ENCODE measurements at regions not wholly inside any gene's neighbourhood (a gene's known extent, or its start where the extent isn't known, plus 50 kb on each side); places are given as distances from the start of the nearest gene placed in this dataset.

DNA sequence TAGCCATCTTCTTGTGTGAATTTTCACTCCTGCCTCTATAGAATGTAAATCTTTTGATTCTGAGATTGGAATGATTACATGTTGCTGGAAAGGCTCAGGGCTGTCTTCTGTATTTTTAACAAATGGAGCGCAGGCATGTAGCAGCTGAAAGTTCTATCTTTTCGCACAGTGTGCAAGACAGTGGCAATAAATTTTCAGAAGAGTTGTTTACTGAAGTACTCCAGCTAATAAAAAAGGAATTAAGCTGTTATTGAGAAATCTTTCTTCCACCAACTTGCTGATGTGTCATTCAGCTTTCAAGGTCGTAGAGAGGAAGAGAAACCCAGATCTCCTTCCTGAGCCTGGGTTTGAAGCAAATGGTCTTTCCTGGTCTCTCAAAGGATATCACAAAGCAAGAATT, 122.0 kb upstream of the PUDP start:
- DNase-seq, result no peak

DNA sequence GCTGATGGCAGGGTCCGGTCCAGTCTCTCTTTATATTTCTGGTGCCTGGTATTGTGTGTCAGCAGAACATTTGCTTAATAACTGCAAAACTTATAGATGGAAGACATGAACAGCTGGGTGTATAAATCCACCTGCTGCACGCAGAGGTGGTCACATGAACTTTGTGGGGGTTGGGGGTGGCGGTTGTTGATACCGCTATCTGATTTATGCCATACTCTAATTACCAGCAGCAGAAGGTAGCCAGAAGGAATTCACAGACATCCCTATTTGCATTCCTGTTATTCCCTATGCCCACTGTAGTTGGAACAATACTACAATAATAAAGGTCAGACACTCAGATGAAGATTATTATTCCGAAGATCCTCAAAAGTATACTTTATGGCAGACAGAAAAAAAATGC, 121.6 kb upstream of the PUDP start:
- no peak for DNase-seq

DNA sequence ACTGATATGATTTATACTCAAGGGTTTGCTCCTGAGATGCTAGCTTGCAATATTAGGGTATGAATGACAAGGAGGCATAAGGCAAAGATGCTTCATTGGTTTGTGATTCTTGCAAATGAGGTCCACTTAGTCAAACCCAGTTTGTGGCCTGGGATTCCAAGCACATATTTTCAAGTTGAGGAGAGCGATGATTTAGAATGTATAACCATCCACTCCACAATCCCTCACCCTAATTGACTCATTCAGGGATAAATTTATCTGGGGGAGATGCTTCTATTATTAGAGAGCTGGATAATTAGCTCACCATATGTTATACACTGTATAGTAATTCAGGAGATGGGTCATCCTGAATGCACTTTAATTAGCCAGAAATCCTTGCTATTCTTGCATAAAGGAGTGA, 118.3 kb upstream of the PUDP start:
- no peak for DNase-seq

DNA sequence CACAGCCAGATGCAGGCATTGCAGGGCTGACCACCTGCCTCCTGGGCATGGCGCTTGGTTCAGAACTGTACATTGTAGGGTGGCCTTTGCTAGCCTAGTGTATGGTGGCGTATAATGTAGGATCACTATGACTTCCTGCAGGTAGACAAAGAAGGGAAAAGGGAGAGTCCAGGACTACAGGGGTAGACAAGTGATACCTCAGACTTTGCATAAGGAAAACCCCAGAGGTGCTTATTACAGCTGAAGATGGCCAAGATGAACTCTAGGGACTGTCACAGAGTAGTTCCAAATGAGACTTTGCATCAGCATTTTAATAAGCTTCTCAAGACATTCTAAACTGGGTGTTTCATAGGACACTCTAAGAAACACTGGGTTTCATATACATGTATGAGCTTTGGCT, 116.4 kb upstream of the PUDP start:
- DNase-seq, result no peak

DNA sequence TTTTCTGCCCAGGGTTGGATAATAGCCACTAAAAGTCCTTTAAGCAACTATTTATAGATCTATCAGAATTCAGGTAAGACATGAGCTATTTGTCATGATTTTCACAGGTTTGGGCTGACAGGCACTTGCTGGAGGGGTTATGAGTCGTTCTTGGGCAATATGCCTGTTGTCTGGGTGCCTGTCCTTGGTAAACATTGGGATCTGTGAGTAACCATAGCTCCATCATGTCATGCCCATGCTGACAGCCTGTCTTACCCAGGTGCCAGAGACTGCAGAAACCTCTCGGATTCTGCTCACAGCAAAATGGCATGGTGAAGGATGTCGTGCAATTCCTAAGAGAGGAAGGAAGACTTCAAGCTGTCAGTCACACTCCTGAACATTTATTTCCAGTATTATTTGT, 116.0 kb upstream of the PUDP start:
- DNase-seq, result no peak

DNA sequence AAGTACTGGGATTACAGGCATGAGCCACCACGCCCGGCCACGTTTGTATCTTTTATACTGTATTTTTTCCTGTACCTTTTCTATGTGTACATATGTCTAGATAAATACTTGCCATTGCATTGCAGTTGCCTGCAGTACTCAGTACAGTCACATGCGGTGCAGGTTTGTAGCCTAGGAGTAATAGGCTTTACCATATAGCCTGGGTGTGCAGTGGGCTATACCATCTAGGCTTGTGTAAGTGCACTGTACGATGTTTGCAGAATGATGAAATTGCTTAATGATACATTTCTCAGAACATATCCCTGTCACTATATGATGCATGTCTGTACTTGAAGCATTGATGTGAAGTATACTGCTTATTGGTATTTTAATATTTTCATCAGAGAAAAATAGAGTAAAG, 115.4 kb upstream of the PUDP start:
- no peak for DNase-seq

DNA sequence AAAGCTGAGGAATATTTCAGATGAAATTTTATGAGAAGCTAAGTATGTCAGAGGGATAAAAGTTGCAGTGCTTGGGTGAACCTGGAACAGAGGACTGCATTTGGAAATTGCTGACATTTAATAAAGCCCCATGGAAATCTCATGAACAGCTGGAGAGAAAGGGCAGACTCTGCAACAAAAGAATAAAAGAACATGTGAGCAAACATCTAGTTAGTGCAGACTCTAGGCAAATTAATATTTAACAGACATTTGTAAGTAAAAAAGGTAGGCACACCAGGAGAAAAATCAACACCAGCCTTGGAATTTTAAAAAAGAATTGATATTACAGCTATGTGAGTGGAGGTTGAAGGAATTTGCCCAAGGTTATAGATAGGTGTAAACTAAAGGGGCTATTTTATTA, 114.6 kb upstream of the PUDP start:
- DNase-seq, result no peak

DNA sequence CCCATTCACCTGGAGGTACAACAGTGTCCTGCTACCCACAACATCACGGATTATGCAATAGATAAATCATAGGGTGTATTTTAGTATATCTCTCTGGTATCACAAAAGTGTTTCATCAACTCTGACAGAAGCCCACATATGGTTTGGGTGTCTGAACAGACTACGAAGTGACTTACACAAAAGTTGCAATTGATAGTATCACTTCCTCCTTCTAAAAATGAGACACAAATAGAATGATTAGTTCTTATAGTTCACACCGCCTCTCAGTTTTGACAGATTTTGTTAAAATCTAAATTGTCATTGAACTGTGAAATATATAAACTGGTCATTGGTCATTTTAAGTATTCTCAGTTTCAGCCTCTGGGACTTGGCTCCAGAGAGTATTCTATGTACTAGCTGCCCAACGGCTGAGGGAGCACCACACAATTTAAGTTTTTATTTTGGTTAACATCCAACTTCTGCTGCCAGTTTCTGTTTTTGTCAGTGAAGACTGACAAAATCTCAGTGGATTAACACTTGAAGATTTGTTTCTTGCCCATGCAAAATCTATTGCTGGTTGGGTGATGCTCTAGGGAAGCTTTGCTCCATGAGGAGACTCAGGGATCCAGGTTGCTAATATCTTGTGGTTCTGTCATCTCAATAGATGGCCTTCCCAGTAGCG, 113.8 kb upstream of the PUDP start:
- no peak for DNase-seq

DNA sequence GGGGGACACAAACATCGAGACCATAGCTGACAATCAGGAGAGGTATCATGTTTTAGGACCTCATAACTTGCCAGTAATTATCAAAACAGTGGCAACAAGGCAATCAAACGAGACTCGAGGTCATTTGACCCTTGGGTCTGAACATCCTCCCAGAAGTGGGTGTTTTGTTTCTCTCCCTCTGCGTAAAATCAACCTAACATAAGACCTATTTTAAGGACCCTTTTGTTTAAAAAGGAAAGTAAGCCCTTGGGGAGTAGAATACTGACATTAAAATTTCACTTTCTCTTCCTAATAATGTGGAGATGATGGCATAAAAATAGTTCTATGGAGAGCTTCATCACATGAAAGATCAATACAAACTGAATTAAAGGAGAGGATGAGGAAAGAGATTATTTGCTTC, 106.2 kb upstream of the PUDP start:
- DNase-seq, result no peak

DNA sequence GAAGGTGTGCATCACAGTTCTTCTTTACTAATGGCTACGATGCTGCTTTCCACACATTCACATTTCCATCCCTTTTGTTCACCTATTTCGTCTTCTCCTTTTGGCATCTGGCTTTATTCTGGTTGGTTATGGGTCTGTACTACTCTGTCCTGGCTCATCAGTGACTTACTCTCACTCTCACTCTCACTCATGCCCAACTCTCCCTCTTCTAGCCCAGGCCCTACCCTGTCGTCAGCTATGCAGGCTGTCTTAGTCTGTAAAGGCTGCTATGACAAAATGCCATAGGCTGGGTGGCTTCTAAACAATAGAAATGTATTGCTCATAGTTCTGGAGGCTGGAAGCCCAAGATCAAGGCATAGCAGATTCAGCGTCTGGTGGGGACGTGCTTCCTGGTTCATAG, 105.6 kb upstream of the PUDP start:
- DNase-seq, result no peak

DNA sequence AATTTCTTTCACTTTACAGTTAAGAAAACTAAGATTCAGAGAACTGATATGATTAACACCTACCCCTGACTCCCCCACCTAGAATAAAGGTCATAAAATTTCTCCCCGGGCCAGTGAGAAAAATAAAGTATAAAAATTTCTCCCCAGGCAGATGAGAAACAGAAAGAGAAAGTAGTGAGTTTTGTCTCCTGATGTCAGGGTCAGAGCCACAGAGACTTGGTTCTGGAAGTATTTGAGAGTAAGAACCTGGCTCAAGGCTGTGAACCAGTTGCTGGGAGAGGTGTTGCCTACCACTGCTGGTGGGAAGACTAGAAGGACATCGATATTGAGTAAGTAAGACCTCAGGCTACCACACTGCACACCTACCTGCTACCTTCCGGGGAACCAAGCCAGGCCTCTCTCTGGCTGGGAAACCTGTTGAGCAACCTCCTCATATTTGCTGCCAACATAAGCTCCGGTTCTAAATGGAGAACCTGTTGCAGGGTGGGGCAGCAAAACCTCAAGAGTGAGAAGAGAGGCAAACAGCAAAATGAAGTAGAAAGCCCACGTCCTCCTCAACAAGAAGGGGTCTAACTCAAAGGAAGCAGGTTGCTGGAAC, 104.2 kb upstream of the PUDP start:
- no peak for DNase-seq

DNA sequence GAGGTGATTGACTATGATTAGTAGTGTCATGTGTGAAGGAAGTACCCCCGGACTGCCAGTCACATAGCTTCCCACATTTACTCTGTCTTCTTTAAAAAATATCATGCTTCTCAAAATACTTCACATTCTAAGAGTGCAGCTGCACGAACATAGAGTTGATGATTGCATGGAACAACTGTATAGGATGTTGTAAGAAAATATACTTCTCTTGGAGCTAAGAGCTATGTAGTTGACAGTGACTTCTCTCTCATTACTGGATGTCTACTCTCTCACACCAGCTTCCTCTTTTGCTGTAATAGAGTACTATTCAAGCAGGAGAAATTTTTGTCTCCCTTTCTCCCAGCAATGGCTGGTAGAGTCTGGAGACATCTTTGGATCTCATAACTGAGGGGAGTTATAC, 99.4 kb upstream of the PUDP start:
- no peak for DNase-seq

DNA sequence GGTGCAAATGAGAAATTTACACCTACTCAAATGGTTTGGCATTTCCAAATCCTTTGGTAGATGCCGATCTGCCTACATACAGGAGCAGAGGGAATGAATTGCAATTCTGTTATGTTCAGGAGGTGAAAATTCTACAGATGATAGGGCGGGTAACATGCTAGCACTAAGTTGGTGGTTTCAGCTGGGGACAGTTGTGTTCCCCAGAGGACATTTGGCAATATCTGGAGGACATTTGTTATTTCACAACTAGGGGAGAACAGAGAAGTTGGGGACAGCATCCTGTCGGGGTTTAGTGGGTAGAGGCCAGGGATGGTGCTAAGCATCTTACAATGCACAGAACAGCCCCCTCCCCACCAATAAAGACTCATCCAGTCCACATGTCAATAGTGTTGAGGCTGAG, 96.5 kb upstream of the PUDP start:
- DNase-seq, result no peak

DNA sequence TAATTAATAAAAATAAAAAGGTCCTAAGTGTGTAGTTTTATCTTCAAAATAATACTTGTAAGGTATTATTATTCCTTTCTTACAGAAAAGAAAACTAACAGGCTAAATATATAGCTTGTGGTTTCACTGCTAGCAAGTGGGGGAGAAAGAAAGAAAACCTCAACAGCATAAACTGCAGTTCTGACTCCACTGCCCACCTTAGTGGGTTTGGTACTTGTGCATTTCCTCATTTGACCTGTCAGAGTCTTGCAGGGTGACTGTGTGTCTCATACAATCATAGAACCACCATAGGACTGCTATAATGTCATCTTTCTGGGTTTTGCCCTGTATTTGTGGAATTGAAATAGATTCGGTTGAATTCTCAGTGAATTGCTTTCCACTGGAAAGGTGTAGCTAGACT, 94.7 kb upstream of the PUDP start:
- no peak for DNase-seq

DNA sequence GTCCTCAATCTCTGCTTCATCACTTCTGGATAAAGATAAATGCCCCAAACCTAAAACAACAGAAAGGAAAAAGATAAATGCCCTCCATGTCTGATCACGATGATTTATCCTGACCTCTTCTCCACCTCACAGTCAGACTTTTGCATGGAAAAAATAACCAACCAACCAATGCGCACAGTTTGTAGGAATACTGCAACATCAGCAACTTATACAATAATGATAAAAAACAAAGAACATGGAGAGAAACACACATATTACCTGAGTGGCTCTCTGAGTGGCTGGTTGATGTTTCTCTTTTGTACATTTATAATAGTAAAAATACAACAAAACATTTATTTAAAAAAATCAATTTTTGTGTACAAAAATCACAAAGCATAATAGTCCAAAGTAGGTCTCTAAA, 93.0 kb upstream of the PUDP start:
- DNase-seq, result no peak

DNA sequence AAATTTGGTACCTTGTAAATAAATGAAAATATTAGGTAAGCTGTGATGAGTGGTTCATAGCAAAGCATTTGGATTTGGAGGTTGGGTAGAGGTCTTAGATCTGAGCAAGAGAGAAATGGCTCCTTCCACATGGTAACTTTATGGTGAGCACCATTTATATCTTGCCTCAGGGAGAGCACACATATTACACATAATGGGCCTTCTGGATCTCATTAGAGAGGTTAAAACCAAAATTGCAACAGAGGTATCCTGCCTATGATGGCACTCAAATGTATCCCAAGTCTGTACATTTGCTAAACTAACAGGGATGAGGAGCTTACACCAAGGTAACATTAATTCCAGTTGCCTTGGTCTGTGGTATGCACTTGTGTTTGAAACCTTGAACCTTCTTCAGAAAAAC, 87.1 kb upstream of the PUDP start:
- no peak for DNase-seq

DNA sequence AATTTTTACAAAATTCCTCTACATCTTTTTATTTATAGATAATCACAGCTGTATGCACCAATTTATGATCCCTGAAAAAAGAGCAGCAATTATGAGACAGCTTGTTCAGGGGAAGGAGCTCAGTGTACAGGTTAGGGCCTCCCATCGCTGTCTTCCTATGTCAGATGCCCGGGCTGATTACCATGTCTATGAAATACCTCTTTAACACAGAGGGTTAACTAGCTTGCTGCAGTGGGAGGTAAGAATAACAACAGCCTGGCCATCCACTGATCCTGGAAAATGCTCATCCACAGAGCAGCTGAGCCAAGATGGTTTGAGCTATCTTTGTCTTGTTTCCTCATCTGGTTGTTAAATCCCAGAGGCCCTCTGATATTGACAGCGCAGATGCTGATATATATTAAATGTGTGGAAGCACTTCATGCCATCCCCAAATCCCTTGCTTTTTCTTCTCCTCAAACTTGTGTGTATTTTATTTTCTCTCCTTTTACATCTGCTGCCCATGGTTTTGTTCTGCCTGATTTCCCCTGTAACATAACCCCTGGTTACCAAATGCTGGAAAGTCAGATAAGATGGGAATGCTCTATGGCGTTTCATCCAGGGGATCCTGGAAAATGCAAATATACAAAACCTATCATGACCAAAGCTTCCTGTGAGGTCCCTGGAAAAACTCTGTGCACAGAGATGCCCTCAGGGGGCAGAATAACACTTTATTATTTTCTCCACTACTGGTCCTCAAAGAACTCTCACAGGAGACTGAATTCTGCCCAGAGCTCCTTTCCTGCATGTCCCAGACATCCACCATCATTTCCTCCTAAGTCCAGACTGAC, 85.8 kb upstream of the PUDP start:
- no peak for DNase-seq

DNA sequence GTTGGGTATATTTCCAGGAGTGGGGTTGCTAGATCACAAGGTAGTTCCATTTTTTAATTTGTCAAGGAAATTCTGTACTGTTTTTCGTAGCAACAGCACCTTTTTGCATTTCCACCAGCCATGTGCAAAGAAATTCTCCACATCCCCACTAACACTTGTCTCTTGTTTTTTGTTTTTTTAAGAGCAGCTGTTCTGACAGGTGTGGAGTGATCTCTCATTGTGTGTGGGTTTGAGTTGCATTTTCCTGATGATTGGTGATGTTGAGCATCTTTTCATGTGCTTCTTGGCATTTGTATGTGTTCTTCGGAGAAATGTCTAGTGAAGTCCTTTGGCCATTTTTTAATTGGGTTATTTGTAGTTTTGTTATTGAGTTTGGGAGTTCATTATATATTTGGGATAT, 80.3 kb upstream of the PUDP start:
- no peak for DNase-seq

DNA sequence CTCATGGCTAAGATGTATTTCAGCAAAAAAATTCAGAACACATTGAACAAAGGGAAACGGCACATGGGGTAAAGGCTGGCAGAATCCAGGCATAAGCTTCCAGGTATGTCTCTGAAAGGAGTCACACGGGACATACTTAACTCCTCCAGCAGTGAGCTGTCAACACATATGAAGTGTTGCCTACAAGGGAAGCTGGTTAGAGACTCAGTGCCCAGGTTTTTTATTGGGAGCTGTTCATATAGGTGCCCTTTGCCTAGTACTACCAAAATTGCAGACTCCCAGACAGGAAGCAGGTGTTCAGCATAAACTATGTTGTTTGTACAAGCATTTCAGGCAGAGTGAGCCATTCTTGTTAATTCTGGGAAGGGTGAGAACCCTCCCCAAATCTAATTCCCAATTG, 77.4 kb upstream of the PUDP start:
- no peak for DNase-seq

DNA sequence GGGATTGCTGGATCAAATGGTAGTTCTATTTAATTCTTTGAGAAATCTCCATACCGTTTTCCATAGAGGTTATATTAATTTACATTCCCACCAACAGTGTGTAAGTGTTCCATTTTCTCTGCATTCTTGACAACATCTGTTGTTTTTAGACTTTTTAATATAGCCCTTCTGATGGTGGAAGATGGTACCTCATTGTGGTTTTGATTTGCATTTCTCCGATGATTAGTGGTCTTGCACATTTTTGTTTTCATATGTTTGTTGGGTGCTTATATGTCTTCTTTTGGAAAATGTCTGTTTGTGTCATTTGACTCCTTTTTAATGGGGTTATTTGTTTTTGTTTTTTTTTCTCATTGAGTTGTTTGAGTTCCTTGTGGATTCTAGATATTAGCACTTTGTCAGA, 75.3 kb upstream of the PUDP start:
- DNase-seq, result no peak

DNA sequence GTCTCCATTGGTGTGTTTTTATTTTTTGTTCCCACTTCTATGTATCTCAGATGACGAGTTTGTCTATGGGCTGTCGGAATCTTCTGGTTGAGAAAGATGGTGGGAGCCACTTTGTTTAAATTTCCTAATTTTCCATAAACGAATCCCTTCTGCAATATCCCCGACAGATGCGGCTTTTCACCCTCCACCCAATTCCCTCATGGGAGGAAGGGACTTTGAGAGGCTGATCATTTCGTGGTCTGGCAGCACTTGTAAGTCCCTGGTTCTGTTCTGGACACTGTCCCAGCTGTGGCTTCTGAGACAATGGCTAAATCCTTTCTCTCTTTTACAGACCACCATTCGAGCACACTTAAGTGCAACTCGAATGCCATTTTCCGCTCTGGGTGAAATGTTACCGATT, 72.2 kb upstream of the PUDP start:
- DNase-seq, result no peak

DNA sequence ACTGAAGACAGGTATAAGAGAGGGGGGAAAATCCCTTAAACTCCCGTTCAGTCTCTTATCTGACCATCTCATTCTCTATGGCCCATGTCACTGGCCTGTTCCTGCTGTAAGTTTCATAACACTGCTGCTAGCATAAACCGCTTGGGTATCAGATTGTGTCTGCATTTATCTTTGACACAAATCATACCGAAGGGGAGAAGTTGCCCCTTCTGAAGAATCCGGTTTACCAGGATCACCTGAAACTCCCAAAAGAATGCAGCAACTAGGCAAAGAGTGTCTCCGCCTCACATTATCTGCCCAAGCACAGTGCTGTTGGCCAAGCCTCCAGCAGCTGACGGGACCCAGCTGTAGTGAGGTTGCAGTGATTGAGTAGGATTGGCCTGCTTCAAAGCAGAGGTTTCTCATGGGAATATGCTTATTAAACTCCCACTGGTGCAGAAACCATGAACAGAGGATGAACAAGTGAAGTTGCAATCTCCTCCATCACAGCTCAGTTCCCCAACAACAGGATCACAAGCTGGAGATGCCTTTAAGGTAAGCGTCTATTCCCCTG, 71.3 kb upstream of the PUDP start:
- no peak for DNase-seq

DNA sequence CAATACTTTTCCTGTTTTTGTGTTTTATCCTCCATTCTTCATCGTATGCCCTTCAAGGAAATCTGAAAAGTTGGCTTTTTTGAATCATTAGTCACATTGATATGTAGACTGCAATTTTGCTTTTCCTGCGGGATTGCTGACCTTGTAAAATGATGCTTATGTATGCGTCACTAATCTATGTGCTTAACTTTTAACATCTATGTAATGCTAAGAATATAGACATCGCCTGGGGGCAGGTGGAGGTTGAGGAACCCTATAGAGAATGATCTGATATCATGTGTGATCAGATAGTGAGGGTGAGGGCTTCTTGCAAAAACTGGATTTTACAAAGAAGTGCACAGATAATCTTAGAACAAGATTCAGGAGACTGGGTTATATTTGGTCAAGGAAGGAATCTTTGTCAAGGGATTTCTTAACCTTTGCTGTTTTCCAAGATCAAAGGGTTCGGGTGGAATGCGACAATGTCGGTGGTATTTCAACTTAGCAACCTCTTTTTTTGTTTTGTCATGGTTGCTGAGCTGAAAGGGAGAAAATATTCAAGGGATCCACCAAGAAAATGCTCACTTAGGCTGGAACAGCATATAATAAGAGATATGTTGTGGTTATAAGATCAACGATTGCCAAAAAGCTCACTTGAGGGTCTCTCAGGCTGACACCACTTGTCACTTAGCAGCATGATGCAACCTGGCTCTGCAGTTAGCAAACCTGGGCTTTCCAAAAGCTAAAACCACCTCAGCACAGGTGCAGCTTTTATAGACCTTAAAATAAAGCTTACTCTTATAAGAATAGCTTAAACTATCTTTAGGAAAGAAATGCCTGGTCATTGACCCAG, 70.6 kb upstream of the PUDP start:
- no peak for DNase-seq
